Prostate gland (tissue), 2 donors: ENCODE measurements at regions not wholly inside any gene's neighbourhood (a gene's known extent, or its start where the extent isn't known, plus 50 kb on each side); places are given as distances from the start of the nearest gene placed in this dataset.

Experiments
- POLR2A ChIP-seq: fragments of 450-650 bp; IDR thresholded peaks from one replicate; pipeline ENCODE4 v1.6.1; 2016; ENCODE audit warnings: antibody characterized with exemption, mild to moderate bottlenecking
- POLR2AphosphoS5 ChIP-seq: sonication (generic); formaldehyde crosslinking; IDR thresholded peaks from one replicate; pipeline ENCODE4 v1.6.1; 2017; ENCODE audit warnings: antibody characterized with exemption
- TF ChIP-seq, protein P1 (sequence below), 4 experiments: fragments of 200-600 bp in 2 of 4; fragments of 450-650 bp in 2 of 4; sonication (generic) in 2 of 4; IDR thresholded peaks; 1 replicate in 3 of 4; 2 replicates in 1 of 4; pipeline ENCODE4 v1.5.1; 2016 to 2019; ENCODE audit warnings: antibody characterized with exemption in 4 of 4, mild to moderate bottlenecking in 2 of 4, moderate library complexity in 2 of 4

DNA sequence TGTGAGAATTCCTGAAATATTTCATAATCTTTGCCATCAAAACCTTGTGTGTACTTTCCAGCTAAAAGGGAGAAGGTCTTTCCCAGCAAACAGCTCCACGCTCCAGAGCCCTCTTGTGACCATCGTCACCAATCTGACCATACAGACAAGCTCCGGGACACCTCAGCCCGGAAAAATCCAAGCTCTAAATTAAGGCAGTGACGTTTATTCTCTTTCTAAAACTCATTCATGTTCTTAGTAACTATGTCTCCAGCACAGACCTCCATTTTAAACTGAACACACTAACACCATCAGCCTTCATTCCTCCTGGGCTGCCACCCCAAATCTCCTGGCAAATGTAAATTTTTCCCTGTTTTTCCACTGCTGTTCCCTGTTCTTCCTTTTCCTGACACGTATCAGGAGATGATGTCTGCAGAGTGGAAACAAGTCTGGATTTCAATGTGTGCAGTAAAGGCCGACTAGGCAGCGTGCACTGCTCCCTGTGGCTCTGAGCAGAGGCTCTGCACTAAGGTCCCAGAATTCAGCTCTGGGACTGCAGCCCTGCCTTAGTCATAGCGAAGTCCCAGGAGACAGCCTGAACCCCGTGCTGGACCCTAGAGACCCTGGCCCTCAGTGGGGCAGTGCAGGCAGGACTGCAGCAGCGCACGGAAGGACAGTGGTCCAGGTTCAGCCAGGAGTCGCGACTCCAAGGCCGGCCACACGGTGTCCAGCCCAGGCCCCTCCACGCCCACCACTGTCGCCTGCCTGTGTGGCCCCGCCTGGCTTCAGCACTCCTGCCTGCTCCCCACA, 452.5 kb upstream of the SALL3 start:
- TF ChIP-seq POLR2A (no peak), POLR2AphosphoS5 (no peak)
- TF ChIP-seq, protein P1, sequence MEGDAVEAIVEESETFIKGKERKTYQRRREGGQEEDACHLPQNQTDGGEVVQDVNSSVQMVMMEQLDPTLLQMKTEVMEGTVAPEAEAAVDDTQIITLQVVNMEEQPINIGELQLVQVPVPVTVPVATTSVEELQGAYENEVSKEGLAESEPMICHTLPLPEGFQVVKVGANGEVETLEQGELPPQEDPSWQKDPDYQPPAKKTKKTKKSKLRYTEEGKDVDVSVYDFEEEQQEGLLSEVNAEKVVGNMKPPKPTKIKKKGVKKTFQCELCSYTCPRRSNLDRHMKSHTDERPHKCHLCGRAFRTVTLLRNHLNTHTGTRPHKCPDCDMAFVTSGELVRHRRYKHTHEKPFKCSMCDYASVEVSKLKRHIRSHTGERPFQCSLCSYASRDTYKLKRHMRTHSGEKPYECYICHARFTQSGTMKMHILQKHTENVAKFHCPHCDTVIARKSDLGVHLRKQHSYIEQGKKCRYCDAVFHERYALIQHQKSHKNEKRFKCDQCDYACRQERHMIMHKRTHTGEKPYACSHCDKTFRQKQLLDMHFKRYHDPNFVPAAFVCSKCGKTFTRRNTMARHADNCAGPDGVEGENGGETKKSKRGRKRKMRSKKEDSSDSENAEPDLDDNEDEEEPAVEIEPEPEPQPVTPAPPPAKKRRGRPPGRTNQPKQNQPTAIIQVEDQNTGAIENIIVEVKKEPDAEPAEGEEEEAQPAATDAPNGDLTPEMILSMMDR (IDR thresholded peaks at IDR 0.05), result no peak
